Spleen (tissue), 11 donors: ENCODE measurements at regions not wholly inside any gene's neighbourhood (a gene's known extent, or its start where the extent isn't known, plus 50 kb on each side); places are given as distances from the start of the nearest gene placed in this dataset.

Experiments
- DNase-seq: peaks from one replicate; pipeline ENCODE4 v3.0.0-alpha.2; 2020
- H3K27ac ChIP-seq, 8 donors: fragments of 200-600 bp; sonication (generic) in 7 of 8; 1 replicate in 4 of 8; 2 replicates in 4 of 8; pipeline versions ENCODE4 v1.5.0 to v1.8.0; 2016 to 2021; ENCODE audit warnings: inconsistent platforms in 4 of 8, mild to moderate bottlenecking in 4 of 8, moderate library complexity in 1 of 8
- H3K27me3 ChIP-seq, 7 donors: fragments of 200-600 bp; sonication (generic) in 6 of 7; replicated peaks in 1 of 7; 1 replicate in 4 of 7; 2 replicates in 3 of 7; pipeline versions ENCODE4 v1.5.0 to v1.8.0; 2016 to 2021; ENCODE audit warnings: inconsistent platforms in 3 of 7, mild to moderate bottlenecking in 1 of 7
- H3K36me3 ChIP-seq, 6 donors: fragments of 200-600 bp; sonication (generic) in 5 of 6; 1 replicate in 4 of 6; 2 replicates in 2 of 6; pipeline versions ENCODE4 v1.5.0 to v1.8.0; 2016 to 2021; ENCODE audit warnings: inconsistent platforms in 2 of 6
- H3K4me1 ChIP-seq, 6 donors: fragments of 200-600 bp; sonication (generic) in 5 of 6; 1 replicate in 3 of 6; 2 replicates in 3 of 6; pipeline versions ENCODE4 v1.5.0 to v1.8.0; 2016 to 2021; ENCODE audit warnings: inconsistent platforms in 3 of 6
- H3K4me3 ChIP-seq, 8 donors: fragments of 200-600 bp; sonication (generic) in 7 of 8; 1 replicate in 4 of 8; 2 replicates in 4 of 8; pipeline versions ENCODE4 v1.5.0 to v1.8.0; 2016 to 2021; ENCODE audit warnings: inconsistent platforms in 4 of 8, mild to moderate bottlenecking in 4 of 8, moderate library complexity in 2 of 8
- H3K9me3 ChIP-seq, 8 donors: fragments of 200-600 bp; sonication (generic) in 7 of 8; 1 replicate in 4 of 8; 2 replicates in 4 of 8; pipeline versions ENCODE4 v1.5.0 to v1.8.0; 2016 to 2021; ENCODE audit warnings: inconsistent platforms in 4 of 8
- POLR2A ChIP-seq, 3 donors: fragments of 450-650 bp; IDR thresholded peaks; one replicate each; pipeline ENCODE4 v1.5.1; 2017; ENCODE audit warnings: antibody characterized with exemption in 3 of 3, mild to moderate bottlenecking in 1 of 3
- POLR2AphosphoS5 ChIP-seq, 3 donors: sonication (generic); formaldehyde crosslinking; IDR thresholded peaks; one replicate each; pipeline ENCODE4 v1.5.1; 2017; ENCODE audit warnings: antibody characterized with exemption in 3 of 3
- WGBS, 5 donors: extraction: QIAGEN DNeasy Blood & Tissue Kit in 3 of 5; methylation state at CpG; one replicate each; pipeline versions ENCODE4 v1.1.5 to v1.1.7; 2013 to 2018; 5-methylcytosine and 5-hydroxymethylcytosine counted together
- intact Hi-C: fragments of 100-400 bp; cut with DNase I; formaldehyde crosslinking; loops from one replicate; pipeline ENCODE4 v1.15.0; 2023; ENCODE audit warnings: low total_unique reads
- TF ChIP-seq, protein P1 (sequence below), 11 experiments: fragments of 200-600 bp in 7 of 11; fragments of 450-650 bp in 4 of 11; sonication (generic) in 4 of 11; IDR thresholded peaks in 8 of 11; conservative IDR thresholded peaks in 3 of 11; 1 replicate in 7 of 11; 2 replicates in 4 of 11; pipeline versions ENCODE4 v1.4.0 to v1.8.0; 2016 to 2021; ENCODE audit warnings: antibody characterized with exemption in 11 of 11, inconsistent platforms in 4 of 11, mild to moderate bottlenecking in 1 of 11
- donor health status: healthy with polysubstance abuse.
- donor health status: DM: no; HTN: no; CAD: no; lungs with moderate emphysema.
- donor health status: DM: no; HTN: no; CAD: no.
- donor health status: Bipolar disorder and iron deficiency.
- donor health status: healthy.
- donor health status: DM: no; HTN: no; CAD: no.
- donor health status: DM: yes; HTN: yes; CAD: no.

DNA sequence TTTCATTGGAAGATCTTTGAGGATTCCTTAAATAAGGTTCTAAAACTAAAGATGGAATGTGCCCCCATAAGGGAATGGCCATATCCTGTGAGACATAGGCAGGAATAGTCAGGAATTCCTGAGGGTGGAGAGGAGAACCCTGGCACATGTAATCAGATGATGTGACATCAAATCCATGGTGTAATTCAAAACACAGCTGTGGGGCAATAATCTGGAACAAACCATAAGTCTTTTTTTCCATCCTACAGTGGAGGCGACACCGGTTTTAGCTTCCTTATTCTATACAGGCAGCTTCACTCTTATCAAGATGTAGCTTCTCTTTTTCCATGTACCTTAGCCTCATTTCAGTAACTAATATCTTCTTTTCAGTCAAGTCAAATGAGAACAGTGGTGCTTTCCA is 133.6 kb upstream of the CITED2 start:
- no peak for DNase-seq
- H3K36me3 ChIP-seq: no peaks in the 10 kb centered on the region
- H3K27me3 ChIP-seq: no peaks in the 10 kb centered on the region
- intact Hi-C loops: no loop called here
- H3K27ac ChIP-seq: no peak overlapping the region
- TF ChIP-seq POLR2A (IDR thresholded peaks at IDR 0.05) (no peak), POLR2AphosphoS5 (IDR thresholded peaks at IDR 0.05) (no peak)
- H3K4me3 ChIP-seq: no peak overlapping the region
- no peaks in the 10 kb centered on the region for H3K4me1 ChIP-seq
- H3K9me3 ChIP-seq: no peaks in the 10 kb centered on the region
- WGBS, 5 donors: 42 to 75% (median 73%) methylated on average over 2 of the region's 2 CpGs

DNA sequence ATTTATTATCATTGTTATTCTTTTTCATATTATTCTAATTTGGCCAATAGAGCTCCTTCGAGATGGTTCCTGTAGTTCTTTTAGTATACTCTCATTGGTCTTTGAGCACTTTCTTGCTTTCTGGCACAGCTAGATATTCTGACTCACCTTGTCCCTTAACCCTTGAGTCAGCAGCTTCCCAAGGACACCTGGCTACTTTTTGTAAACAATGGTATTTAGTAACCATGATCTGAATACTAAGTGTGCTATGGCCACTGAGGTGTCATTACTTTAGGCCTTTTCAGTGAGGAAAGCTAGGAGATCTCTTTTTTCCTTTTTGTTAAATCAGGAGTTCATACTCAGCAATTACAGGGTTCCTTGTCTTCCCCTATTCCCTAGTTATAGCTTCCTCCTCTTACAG is 126.5 kb upstream of the CITED2 start:
- Histone ChIP-seq H3K4me3 (no peak overlapping the region), H3K27ac (no peak overlapping the region), H3K36me3 (no peaks in the 10 kb centered on the region), H3K9me3 (no peaks in the 10 kb centered on the region), H3K4me1 (no peaks in the 10 kb centered on the region), H3K27me3 (no peaks in the 10 kb centered on the region)
- 89 to 98% (median 92%) methylated on average over 1 of the region's 1 CpG for WGBS, 5 donors
- intact Hi-C loops: no loop called here
- no peak for DNase-seq
- TF ChIP-seq, protein P1, sequence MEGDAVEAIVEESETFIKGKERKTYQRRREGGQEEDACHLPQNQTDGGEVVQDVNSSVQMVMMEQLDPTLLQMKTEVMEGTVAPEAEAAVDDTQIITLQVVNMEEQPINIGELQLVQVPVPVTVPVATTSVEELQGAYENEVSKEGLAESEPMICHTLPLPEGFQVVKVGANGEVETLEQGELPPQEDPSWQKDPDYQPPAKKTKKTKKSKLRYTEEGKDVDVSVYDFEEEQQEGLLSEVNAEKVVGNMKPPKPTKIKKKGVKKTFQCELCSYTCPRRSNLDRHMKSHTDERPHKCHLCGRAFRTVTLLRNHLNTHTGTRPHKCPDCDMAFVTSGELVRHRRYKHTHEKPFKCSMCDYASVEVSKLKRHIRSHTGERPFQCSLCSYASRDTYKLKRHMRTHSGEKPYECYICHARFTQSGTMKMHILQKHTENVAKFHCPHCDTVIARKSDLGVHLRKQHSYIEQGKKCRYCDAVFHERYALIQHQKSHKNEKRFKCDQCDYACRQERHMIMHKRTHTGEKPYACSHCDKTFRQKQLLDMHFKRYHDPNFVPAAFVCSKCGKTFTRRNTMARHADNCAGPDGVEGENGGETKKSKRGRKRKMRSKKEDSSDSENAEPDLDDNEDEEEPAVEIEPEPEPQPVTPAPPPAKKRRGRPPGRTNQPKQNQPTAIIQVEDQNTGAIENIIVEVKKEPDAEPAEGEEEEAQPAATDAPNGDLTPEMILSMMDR (IDR thresholded peaks at IDR 0.05 in 8 of 11, conservative IDR thresholded peaks at IDR 0.05 in 3 of 11): no peak
- no peak for TF ChIP-seq POLR2AphosphoS5 (IDR thresholded peaks at IDR 0.05)
- TF ChIP-seq POLR2A (IDR thresholded peaks at IDR 0.05): no peak

DNA sequence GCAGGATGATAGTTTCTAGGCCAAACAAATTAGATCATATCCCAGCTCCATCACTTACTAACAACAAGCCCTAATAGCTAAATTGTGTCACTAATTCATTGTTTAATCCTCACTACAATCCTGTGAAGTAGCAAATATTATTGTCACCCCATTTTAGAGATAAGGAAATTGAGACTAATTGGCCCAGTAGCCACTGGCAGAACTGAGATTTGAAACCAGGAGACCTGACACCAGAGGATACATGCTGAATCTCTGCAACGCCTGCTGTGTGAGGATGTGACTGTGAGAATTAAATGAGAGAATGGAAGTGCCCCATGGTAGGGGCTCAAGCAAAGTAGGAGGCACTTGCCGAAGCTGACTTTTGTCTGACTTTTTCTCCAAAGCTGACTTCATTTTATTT is 124.3 kb upstream of the CITED2 start:
- Histone ChIP-seq H3K4me1 (no peaks in the 10 kb centered on the region), H3K9me3 (no peaks in the 10 kb centered on the region), H3K4me3 (no peak overlapping the region), H3K36me3 (no peaks in the 10 kb centered on the region), H3K27ac (no peak overlapping the region), H3K27me3 (no peaks in the 10 kb centered on the region)
- intact Hi-C loops: no loop called here
- WGBS, 5 donors: 87 to 95% (median 89%) methylated on average over 2 of the region's 2 CpGs
- no peak for DNase-seq
- TF ChIP-seq POLR2AphosphoS5 (IDR thresholded peaks at IDR 0.05) (no peak), POLR2A (IDR thresholded peaks at IDR 0.05) (no peak)
- TF ChIP-seq, protein P1 (IDR thresholded peaks at IDR 0.05 in 8 of 11, conservative IDR thresholded peaks at IDR 0.05 in 3 of 11): no peak

DNA sequence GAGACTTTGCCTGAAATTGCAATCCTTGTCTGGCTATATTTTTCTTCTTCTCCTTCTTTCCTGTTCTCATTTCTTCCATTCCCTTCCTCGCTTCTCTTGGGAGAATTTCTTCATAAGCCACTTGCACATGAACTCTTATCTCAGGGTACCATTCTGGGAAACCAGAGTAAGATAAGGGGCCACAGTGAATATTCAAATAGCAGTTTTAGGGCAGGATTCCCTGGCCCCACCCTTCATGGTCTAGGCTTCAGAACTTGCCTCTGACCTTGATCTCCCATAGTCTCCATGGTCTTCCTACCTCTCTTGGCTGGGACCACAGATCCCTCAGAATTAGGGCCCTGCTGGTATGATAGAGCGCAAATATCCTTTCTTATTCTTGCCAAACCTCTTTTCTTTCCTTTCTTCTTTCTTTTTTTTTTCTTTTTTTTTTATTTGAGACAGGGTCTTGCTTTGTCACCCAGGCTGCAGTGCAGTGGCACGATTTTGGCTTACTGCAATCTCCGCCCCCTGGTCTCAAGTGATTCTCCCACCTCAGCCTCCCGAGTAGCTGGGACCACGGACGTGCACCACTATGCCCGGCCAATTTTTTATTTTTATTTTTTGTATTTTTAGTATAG is 123.0 kb upstream of the CITED2 start:
- no peak for TF ChIP-seq POLR2AphosphoS5 (IDR thresholded peaks at IDR 0.05)
- TF ChIP-seq, protein P1 (IDR thresholded peaks at IDR 0.05 in 8 of 11, conservative IDR thresholded peaks at IDR 0.05 in 3 of 11): no peak
- no peak for TF ChIP-seq POLR2A (IDR thresholded peaks at IDR 0.05)

More for the DNA sequence above, 123.0 kb upstream of the CITED2 start:
- Histone ChIP-seq H3K4me3 (no peak overlapping the region), H3K36me3 (no peaks in the 10 kb centered on the region), H3K9me3 (no peaks in the 10 kb centered on the region), H3K4me1 (no peaks in the 10 kb centered on the region), H3K27me3 (no peaks in the 10 kb centered on the region), H3K27ac (no peak overlapping the region)
- 90 to 97% (median 93%) methylated on average over 8 of the region's 8 CpGs for WGBS, 5 donors
- no peak for DNase-seq
- intact Hi-C loops: no loop called here
